Activated T-cell treated with anti-CD3 and anti-CD28 coated beads for 24 hours (primary cell): ENCODE measurements at regions not wholly inside any gene's neighbourhood (a gene's known extent, or its start where the extent isn't known, plus 50 kb on each side); places are given as distances from the start of the nearest gene placed in this dataset.

Source experiments
- DNase-seq: peaks from one replicate; pipeline ENCODE4 v3.0.0-alpha.2; 2020; ENCODE audit warnings: low read depth

GRCh38 chr1:221469476-221469875 lies 272.4 kb downstream of the DUSP10 start:
- DNase-seq: no peak

DNA sequence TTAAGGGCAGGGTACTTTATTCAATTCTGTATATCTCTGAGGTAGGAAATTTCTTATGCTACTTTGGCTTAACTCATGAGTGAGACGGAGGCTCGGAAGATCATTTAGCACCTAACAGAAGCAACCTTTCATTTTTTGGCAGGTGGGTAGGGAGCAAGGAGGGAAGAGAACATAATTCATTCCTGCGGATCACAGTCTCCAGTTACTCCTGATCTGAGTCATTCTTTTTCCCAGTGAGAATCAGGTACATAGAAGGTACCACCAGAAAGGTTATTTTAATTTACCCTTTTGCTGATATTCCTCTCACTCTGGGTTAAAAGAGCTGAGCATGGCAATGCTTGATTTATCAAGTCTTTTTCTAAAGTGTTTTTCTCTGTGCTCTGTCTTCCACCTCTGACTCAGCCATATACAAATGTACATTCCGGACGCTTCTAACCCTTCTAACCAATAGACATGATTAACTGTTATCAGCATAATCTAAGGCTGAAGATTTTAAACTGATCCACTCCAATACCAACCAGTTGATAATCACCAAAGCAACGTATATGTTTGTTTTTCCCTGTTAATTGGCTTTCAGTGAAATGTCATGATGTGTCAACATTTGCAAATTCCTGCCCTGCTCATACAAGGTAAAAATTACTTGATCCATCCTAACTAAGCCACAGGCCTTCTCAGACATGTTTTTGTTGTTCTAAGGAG lies 271.7 kb downstream of the DUSP10 start:
- DNase-seq: no peak

DNA sequence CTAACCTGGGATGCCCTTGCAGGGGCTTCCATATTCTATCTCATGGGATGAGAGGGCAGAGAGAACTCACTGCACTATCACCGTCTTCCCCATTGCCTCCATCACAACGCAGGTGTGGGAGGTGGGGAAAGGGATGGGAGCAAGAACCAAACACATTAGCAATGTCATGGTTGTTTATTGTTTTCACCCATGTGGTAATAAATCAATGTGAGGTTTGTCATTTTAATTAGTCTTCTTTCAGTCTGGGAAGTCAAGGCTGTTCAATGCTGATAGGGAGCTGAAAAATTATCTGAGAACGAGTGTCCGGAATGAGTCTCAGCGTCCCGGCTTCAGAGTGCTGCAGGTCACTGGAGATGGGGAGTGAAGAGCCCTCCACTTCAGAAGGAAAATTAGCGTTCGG lies 268.5 kb downstream of the DUSP10 start:
- no peak for DNase-seq

GRCh38 chr1:221477252-221477651 lies 264.6 kb downstream of the DUSP10 start:
- DNase-seq: no peak

DNA sequence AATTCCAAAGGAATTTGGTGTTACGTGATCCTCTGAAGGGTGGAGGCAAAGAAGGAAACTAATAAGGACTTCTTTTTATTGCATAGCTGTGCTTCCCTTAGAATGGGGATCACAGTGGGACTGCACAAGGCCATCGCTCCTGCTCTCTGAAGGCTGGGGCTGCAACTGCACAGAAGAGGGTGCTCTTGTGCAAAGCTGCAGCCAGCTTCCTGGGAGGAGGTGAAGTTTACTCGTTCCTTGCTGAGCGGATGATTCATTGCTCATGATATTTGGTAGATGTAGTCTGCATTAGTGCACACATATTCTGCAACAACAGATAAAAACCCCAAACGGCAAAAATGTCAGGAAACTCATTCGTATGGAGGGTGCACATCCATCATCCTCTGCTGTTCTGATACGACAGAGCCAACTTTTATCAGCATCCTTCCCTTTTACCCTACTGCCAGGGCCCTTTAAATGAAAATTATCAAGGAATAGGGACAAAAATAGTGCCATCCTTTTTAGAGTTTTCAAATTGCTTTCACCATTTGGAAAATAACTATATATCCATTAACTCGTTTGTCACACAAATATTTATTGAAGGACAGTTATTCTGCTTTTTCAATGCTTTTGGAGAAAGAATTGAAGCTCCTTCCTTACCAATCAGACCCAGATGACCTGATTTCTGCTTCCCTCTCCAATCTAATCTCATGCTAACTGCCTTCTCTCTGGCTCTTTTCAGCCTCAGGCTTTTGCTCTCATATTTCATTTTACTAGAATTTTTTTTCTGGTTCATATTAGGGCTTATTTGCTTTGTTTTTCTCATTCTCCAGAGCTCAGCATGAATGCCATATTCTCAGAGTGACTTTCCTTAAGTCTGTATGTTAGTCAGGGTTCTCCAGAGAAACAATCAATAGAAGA lies 263.6 kb downstream of the DUSP10 start:
- peak; percentile 41 for DNase-seq

DNA sequence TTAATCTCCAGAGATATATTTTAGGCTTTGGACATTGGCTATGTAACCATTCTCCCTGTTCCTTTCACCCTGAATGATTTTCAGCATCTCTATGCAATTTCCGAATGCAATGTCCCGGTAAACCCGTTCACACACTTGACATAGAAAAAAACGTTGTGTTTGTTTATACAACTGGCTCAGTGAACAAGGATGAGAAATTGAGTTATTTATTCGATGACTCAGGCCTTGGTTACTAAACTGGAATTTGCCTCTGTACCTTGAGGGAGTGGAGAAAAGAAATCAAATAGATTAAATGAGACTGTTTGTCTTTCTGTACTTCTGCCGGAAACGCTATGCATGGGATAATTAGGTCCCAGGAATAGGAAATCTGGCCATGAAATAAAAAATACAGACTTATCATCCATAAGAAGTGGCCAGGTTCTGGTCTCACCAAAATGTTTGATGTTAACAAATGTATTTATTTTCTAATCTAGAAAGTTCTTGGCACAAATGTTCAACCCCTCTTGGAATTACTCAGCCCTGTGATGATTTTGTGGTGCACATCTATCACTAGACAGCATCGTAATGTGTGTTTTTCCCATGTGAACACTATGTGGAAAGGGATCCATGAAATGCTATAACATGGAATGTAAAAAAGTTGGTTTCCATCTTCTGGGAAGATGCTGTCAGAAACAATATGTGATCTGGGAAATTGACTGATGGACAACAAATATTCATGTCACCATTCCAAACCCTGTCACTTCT lies 253.9 kb downstream of the DUSP10 start:
- DNase-seq: no peak

DNA sequence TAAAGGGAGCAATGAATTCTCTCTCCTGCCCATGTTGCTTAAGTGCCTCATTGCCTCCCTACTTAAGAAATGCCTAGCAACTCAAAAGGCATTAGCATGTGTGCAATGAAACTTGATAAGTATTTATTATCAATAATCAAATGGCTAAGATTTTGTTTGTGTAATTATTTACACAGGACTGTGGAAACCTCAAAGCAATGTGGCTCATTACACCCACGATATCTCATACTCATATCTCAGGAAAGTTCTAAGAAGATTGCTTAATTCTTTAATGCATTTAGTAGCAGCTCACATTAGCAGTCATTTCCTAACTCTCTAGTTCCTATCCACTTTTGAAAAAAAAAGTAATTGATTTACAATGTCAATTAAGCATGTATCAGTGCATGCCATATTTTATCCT lies 253.3 kb downstream of the DUSP10 start:
- no peak for DNase-seq

- no peak for DNase-seq
Observed at GRCh38 chr1:221494670-221495069, 247.2 kb downstream of the DUSP10 start.

- no peak for DNase-seq
Observed at GRCh38 chr1:221497046-221497445, 244.8 kb downstream of the DUSP10 start.

DNA sequence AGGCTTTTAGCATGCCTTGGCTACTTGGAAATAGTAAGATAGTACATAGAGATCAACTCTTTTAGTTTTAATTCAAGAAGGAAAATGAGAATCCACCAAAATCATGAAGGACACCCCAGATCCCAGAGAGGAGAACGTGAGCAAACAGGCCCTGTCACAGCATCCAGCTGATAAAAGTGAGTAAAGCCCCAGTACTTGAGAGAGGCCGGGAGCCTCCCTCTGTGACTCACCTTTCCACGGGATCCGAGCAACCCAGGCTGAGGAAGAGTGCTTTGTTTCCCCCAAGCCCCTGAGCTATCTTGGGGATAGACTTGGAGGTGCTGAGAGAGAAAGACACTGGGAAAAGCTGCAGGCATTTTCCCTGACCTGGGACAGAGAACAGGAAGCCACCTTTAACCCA lies 238.6 kb downstream of the DUSP10 start:
- no peak for DNase-seq

DNA sequence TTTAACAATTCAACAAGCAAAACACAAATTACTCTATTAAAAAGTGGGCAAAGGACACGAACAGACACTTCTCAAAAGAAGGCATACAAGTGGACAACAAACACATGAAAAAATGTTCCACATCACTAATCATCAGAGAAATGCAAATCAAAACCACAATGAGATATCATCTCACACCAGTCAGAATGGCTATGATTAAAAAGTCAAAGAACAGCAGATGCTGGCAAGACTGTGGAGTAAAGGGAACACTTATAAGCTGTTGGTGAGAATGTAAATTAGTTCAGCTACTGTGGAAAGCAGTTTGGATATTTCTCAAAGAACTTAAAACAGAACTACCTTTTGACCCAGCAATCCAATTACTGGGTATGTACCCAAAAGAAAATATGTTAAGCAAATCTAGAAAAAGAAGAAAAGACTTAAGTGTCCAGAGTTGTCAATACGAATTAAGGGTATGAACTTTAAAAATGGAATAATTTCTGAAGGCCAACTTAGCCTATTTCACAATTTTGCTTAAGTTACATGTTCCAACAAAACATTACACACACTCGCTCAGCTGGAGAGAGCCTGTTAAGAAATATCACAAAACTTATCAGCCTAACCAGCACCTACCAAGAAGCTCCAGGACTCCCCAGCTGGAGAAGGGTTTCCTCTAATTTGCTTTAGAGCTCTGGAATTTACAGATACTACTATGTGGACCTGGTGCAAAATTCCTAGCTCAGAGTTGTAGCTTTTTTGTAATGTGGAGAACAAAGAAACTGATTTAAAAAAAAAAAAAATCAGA lies 232.1 kb downstream of the DUSP10 start:
- DNase-seq: no peak

GRCh38 chr1:221510793-221511503 lies 230.9 kb downstream of the DUSP10 start:
- no peak for DNase-seq

- DNase-seq: no peak
Observed at GRCh38 chr1:221511797-221512196, 230.1 kb downstream of the DUSP10 start.

DNA sequence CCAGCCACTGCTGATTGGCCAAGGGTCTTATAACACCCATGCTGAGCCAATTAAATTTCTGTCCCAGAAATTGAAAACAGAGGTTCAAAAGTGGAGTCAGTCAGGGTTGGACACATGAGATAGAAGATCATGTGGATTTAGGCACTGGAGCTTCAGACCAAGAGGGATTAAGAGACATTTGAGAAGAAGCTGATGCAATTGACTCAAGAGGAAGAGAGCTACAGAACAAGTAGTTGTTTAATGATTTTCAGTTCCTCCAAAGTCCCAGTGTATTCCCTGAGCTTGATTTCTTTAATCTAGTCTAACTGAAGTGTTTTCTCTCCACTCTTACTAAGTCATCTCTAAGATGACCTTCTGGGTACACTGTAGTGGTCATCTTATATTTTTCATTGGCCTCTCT lies 227.1 kb downstream of the DUSP10 start:
- DNase-seq: no peak

GRCh38 chr1:221515496-221515895 lies 226.4 kb downstream of the DUSP10 start:
- no peak for DNase-seq

DNA sequence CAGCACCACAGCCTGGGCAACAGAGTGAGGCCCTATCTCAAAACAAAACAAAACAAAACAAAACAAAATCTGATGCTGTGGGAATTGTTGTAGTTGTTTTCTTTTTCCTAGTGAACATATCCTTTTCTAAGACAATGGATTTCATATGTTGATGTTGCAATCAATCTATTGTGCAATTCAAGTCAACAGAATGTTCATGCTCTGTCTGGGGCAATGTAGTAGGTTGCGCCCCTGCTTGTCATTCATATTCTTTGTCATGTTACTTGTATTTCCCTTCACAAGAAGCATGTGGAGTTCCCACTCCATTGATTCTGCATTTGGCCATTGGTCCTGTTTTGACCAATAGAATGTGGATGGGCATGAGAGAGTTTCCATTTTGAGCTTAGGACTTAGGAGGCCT lies 223.9 kb downstream of the DUSP10 start:
- no peak for DNase-seq

DNA sequence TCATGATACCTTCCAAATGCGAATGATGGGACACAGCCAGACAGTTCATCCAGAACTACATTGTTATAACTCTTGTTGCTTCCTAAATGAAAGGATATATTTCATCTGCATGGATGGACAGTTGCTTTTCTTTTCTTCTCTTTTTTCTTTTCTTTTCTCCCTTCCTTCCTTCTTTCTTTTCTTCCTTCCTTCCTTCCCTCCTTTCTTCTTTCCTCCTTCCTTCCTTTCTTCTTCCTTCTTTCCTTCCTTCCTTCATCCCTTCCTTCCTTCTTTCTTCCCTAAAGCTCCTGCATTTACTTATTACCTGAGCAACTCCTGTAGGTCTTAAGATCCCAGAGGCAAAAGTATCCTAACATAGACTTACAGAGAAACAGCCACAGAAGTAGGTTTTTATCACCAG lies 221.6 kb downstream of the DUSP10 start:
- no peak for DNase-seq

- DNase-seq: no peak
Observed at GRCh38 chr1:221521686-221522085, 220.2 kb downstream of the DUSP10 start.

- DNase-seq: no peak
Observed at GRCh38 chr1:221522529-221522940, 219.4 kb downstream of the DUSP10 start.

DNA sequence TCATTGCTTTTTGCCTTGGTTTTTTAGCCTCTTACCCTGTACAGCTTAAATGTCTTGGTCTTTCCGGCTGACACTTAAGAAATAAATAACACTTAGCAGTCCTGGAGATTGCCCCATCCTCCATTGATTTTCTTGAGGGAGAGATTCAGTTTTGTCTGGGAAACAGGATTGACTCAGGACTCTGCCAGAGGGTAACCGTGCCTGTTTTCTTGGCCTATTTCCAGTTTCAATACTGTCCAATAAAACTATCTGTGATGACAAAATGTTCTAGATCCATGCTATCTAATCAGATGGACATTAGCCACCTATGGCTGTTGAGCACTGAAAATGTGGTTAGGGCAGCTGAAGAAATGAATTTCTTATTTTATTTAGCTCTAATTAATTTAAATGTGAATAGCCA lies 216.1 kb downstream of the DUSP10 start:
- DNase-seq: no peak

DNA sequence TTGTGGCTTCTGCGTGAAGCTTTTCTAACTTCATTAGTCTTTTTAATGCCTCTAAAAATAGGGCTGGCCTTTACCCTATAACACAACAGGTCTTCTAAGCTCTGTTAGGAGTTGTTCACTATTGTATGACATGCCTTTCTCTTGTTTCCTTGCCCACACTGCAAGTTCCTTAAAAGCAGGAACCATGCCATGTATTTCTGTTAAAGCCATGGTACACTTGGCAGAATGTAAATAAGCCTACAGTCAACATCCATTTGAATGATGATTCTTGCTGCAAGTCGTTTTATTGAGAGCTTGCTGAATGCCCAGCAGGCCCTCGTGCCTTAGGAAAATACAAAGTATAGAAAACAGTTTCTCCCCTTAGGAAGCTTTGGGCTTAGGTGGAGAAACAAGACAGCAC lies 214.6 kb downstream of the DUSP10 start:
- no peak for DNase-seq
